Effector memory CD4-positive, alpha-beta T cell (primary cell): ENCODE measurements at regions not wholly inside any gene's neighbourhood (a gene's known extent, or its start where the extent isn't known, plus 50 kb on each side); places are given as distances from the start of the nearest gene placed in this dataset.

Experiments
- DNase-seq, 3 donors: peaks; one replicate each; pipeline ENCODE4 v3.0.0-alpha.2; 2020
- H3K27ac ChIP-seq: 2 replicates; pipeline ENCODE4 v1.7.0; 2013; ENCODE audit warnings: mild to moderate bottlenecking, low read length, moderate library complexity; ENCODE audit not compliant: insufficient read depth, poor library complexity, severe bottlenecking
- H3K27me3 ChIP-seq: replicated peaks from 2 replicates; pipeline ENCODE4 v1.7.0; 2013; ENCODE audit warnings: mild to moderate bottlenecking, low read length; ENCODE audit not compliant: insufficient read depth, control insufficient read depth, poor library complexity, severe bottlenecking
- H3K36me3 ChIP-seq: 2 replicates; pipeline ENCODE4 v1.7.0; 2013; ENCODE audit warnings: mild to moderate bottlenecking, low read length, moderate library complexity; ENCODE audit not compliant: control insufficient read depth, insufficient read depth
- H3K4me1 ChIP-seq: 2 replicates; pipeline ENCODE4 v1.7.0; 2013; ENCODE audit warnings: low read length, mild to moderate bottlenecking; ENCODE audit not compliant: control insufficient read depth, insufficient read depth, poor library complexity, severe bottlenecking
- H3K4me3 ChIP-seq: 2 replicates; pipeline ENCODE4 v1.7.0; 2013; ENCODE audit warnings: low read length, low read depth, mild to moderate bottlenecking; ENCODE audit not compliant: insufficient read depth, poor library complexity, severe bottlenecking
- H3K9me3 ChIP-seq: 2 replicates; pipeline ENCODE4 v1.7.0; 2013; ENCODE audit warnings: mild to moderate bottlenecking, low read length, moderate library complexity; ENCODE audit not compliant: control insufficient read depth

DNA sequence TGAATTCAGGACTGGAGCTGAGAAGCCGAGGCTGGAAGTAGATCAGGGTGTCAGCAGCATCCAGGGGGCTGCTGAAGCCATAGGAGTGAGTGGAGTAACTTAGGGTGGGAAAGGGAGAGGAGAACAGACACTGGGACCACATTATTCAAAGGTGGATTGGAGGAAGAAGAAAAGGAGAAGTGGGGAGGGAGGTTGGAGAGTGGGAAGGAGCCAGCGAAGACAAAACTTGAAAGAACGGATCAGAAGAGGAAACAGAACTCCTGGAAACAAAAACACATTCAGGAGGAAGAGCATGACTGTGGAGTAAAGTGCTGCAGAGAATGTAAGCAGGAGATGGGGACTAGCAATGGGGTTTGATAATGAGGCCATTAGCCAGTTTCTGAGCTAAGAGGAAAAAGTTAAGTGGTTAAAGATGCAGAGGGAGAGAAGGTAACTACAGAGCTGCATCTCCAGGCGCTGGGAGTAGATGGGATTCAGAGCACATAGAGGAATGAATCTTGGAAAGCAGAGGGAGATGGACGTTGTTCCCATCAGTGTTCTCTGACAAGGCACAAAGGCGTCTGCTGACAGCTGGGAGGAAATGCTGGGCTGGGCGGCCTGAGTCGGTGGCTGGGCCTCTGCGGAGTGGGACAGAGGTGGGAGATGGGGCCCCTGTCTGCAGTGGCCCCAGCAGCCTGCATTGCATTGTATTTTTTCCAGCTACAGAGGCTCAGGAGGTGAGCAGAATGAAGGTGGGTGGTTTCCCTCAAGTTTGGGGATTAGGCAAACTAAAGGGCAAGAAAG lies 63.1 kb upstream of the LEP start:
- no peak overlapping the region for H3K4me3 ChIP-seq
- no peaks in the 10 kb centered on the region for H3K27me3 ChIP-seq
- H3K36me3 ChIP-seq = no peaks in the 10 kb centered on the region
- no peak for DNase-seq
- H3K4me1 ChIP-seq = no peaks in the 10 kb centered on the region
- H3K27ac ChIP-seq = no peak overlapping the region
- no peaks in the 10 kb centered on the region for H3K9me3 ChIP-seq

DNA sequence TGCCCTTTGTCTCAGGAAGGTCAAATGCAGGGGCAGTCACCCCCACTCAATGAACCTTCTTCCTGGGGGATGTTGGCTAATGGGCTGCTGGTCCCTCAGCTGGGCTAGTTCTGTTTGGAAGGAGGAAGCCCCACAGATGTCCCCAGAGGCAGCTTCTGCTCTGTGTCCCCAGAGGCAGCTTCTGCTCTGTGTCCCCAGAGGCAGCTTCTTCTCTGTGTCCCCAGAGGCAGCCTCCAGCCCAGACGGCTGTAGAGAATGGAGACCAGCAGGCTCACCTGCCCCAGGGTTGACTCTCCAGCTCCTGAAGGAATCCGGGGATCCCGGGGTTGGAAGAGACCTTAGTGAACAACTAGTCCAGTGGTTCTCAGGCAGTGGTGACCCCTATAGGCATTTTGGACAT lies 62.5 kb upstream of the LEP start:
- H3K9me3 ChIP-seq = no peaks in the 10 kb centered on the region
- no peak for DNase-seq
- H3K4me3 ChIP-seq = no peak overlapping the region
- H3K27ac ChIP-seq = no peak overlapping the region
- H3K27me3 ChIP-seq = no peaks in the 10 kb centered on the region
- H3K36me3 ChIP-seq = no peaks in the 10 kb centered on the region
- H3K4me1 ChIP-seq = no peaks in the 10 kb centered on the region

DNA sequence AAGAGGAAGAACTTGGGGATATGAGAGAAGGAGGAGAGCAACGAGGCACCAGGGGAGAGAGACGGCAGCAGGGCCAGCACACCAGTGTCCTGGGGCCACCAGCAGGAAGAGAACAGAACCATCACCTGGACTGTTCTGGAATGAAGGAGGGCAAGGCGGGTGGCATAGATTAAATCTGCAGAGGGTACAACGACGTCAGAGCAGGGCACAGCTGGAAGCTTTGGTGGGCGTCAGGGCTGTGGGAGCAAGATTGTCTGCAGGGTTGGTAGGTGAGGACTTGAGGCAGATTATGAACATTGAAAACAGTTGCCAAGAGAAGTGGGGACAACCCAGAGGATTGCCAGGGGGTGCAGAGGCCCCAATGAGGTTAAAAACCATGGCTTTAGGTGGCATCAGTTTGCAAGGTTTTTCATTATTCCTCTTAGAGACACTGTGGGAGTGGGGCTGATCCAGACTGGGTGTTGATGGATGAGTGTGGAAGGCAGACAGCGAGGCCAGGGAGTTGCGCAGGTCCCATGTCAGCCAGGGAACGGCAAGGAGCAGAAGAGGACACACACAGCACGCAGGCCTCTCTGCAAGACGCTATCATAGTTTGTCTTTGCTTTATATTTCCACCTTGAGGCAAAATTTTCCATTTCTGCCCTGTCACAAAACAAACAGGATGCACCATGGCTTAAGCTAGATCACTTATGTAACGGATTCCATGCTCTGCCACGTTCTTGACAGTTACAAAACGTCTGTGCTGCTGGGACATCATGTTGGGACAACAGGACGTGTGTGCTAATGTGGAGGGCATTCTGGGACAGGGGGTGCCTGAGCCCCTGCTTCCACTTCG lies 52.5 kb upstream of the LEP start:
- DNase-seq = no peak
- Histone ChIP-seq H3K4me3 (no peak overlapping the region), H3K4me1 (no peaks in the 10 kb centered on the region), H3K27me3 (no peaks in the 10 kb centered on the region), H3K36me3 (no peaks in the 10 kb centered on the region), H3K9me3 (no peaks in the 10 kb centered on the region), H3K27ac (no peak overlapping the region)

DNA sequence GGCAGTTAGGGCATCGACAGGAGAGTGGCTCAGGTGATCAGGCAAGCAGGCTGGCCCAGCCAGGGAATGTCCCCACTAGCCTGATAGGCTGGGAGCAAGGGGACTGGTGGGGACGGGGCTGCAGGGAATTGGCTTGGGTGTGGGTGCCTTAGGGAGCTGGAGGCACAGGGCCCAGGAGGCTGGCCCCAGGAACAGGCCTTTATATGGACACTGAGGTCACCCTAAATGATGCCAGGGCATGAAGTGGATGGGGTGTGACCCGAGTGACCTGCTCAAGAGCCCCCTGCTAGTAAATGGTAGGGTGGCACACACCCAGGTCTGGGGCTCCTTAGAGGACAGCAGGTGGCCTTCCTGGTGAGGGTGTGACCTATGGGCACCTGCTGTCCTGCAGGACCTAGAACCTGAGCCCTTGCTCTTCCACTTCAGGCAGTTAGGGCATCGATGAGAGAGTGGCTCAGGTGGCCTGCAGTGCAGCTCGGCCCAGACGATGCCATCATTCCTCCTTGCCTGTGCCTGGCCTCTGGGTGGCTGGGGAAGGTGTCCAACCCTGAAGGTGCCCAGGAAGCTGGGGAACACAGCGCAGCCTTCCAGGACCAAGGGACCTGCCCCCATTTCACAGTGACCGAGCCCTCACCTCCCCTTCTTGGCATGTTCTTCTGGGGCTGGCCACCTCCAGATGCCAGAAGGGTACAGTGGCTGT lies 51.7 kb upstream of the LEP start:
- Histone ChIP-seq H3K9me3 (no peaks in the 10 kb centered on the region), H3K27me3 (no peaks in the 10 kb centered on the region), H3K4me1 (no peaks in the 10 kb centered on the region), H3K36me3 (no peaks in the 10 kb centered on the region), H3K27ac (no peak overlapping the region), H3K4me3 (no peak overlapping the region)
- no peak for DNase-seq

DNA sequence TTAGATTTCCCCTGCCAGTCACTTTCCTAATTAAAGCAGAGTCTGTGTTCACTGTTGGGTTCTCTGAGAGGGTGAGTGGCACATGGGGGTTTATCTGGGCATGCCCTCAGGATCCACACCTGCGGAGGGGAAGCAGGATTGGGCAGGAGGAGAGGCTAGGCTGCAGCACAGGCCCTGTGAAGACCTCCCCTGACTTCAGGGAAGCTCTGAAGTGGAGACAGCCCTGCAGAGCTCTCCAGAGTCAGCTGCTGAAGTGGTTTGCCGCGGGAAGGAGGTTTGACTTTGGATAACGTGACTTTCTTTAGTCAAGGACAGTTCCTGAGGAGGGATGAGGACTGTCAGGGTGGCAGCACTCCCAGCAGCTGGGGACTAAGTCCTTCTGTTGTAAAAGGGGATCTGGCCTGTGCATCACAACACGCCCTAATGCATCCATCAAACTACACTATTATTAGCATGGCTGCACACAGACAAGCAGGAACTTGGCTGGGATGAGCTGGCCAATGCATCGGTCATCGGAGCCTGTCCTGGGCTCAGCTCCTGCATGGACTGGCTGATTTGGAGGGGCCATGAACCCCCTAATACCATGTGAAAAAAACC lies 50.9 kb upstream of the LEP start:
- H3K36me3 ChIP-seq = no peaks in the 10 kb centered on the region
- DNase-seq = no peak
- H3K27me3 ChIP-seq = no peaks in the 10 kb centered on the region
- no peak overlapping the region for H3K4me3 ChIP-seq
- no peak overlapping the region for H3K27ac ChIP-seq
- no peaks in the 10 kb centered on the region for H3K4me1 ChIP-seq
- H3K9me3 ChIP-seq = peaks cover 4% of the 10 kb centered on the region

DNA sequence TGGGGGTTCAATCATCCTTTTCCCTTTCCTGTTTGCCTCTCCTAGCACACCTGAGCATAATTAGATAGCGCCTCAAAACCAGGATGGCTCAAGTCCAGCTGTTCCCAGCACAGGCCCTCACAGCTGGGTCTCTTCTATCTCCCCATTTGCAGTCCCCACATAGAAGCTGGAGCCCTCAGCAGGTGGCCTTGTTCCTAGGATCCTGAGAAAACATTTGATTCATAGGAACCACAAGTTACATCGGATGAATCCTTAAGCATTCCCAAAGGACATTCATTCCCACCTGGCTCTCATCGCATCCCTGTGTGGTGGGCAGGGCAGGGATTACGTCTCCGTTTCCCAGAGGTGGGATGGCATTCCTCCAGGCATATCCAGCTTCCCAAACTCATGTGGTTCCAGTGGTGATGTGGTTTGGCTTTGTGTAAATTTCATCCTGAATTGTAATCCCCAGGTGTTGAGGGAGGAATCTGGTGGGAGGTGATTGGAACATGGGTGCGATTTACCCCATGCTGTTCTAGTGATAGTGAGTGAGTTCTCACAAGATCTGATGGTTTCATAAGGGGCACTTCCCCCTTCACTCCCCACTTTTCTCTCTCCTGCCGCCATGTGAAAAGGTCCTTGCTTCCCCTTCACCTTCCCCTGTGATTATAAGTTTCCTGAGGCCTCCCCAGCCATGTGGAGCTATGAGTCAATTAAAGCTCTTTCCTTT lies 49.8 kb upstream of the LEP start:
- no peak overlapping the region for H3K27ac ChIP-seq
- DNase-seq = no peak
- H3K36me3 ChIP-seq = no peaks in the 10 kb centered on the region
- no peaks in the 10 kb centered on the region for H3K4me1 ChIP-seq
- H3K9me3 ChIP-seq = peaks cover 7% of the 10 kb centered on the region
- H3K27me3 ChIP-seq = no peaks in the 10 kb centered on the region
- H3K4me3 ChIP-seq = no peak overlapping the region
